ENCODE measurements at regions not wholly inside any gene's neighbourhood (a gene's known extent, or its start where the extent isn't known, plus 50 kb on each side); places are given as distances from the start of the nearest gene placed in this dataset.

- TF ChIP-seq NR2C1 (IDR thresholded peaks at IDR 0.05) (no peak), ATF7 (IDR thresholded peaks at IDR 0.05; ENCODE audit: low read depth) (no peak), EZH2 (IDR thresholded peaks at IDR 0.05; ENCODE audit: borderline replicate concordance, control insufficient read depth, low read depth, low read length) (no peak), SMAD1 (IDR thresholded peaks at IDR 0.05; ENCODE audit: low read depth, partially characterized antibody) (no peak), CTCF (IDR thresholded peaks at IDR 0.05 in 2 of 3, conservative IDR thresholded peaks at IDR 0.05 in 1 of 3; ENCODE audit: control insufficient read depth in 2 of 3, extremely low read depth in 1 of 3, insufficient read depth in 1 of 3, low read depth in 3 of 3, low read length in 3 of 3) (no peak), SPI1 (IDR thresholded peaks at IDR 0.05; ENCODE audit: borderline replicate concordance, insufficient read depth, low read depth, low read length) (no peak), YY1 (IDR thresholded peaks at IDR 0.05; ENCODE audit: low read depth, low read length) (no peak), JUNB (IDR thresholded peaks at IDR 0.05) (no peak), JUND (IDR thresholded peaks at IDR 0.05; ENCODE audit: low read depth, low read length) (no peak), BCL3 (IDR thresholded peaks at IDR 0.05; ENCODE audit: borderline replicate concordance, insufficient read depth, low read depth, low read length, poor library complexity, severe bottlenecking) (no peak), SMC3 (IDR thresholded peaks at IDR 0.05; ENCODE audit: borderline replicate concordance, low read length) (no peak)
- TF ChIP-seq, protein P1, sequence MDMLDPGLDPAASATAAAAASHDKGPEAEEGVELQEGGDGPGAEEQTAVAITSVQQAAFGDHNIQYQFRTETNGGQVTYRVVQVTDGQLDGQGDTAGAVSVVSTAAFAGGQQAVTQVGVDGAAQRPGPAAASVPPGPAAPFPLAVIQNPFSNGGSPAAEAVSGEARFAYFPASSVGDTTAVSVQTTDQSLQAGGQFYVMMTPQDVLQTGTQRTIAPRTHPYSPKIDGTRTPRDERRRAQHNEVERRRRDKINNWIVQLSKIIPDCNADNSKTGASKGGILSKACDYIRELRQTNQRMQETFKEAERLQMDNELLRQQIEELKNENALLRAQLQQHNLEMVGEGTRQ (IDR thresholded peaks at IDR 0.05; ENCODE audit: borderline replicate concordance, low read depth, low read length), result no peak
These were observed 274.0 kb upstream of the FAM98A start for GRCh38 chr2:33873076-33873605.

Data from GM12878 (cell line).